Spleen (tissue), 11 donors: ENCODE measurements at regions not wholly inside any gene's neighbourhood (a gene's known extent, or its start where the extent isn't known, plus 50 kb on each side); places are given as distances from the start of the nearest gene placed in this dataset.
A peak's percentile ranks its signal among the peaks of the same experiment; 100 is the strongest.

Experiments used
- DNase-seq: peaks from one replicate; pipeline ENCODE4 v3.0.0-alpha.2; 2020
- H3K27ac ChIP-seq, 8 donors: fragments of 200-600 bp; sonication (generic) in 7 of 8; 1 replicate in 4 of 8; 2 replicates in 4 of 8; pipeline versions ENCODE4 v1.5.0 to v1.8.0; 2016 to 2021; ENCODE audit warnings: inconsistent platforms in 4 of 8, mild to moderate bottlenecking in 4 of 8, moderate library complexity in 1 of 8
- H3K27me3 ChIP-seq, 7 donors: fragments of 200-600 bp; sonication (generic) in 6 of 7; replicated peaks in 1 of 7; 1 replicate in 4 of 7; 2 replicates in 3 of 7; pipeline versions ENCODE4 v1.5.0 to v1.8.0; 2016 to 2021; ENCODE audit warnings: inconsistent platforms in 3 of 7, mild to moderate bottlenecking in 1 of 7
- H3K36me3 ChIP-seq, 6 donors: fragments of 200-600 bp; sonication (generic) in 5 of 6; 1 replicate in 4 of 6; 2 replicates in 2 of 6; pipeline versions ENCODE4 v1.5.0 to v1.8.0; 2016 to 2021; ENCODE audit warnings: inconsistent platforms in 2 of 6
- H3K4me1 ChIP-seq, 6 donors: fragments of 200-600 bp; sonication (generic) in 5 of 6; 1 replicate in 3 of 6; 2 replicates in 3 of 6; pipeline versions ENCODE4 v1.5.0 to v1.8.0; 2016 to 2021; ENCODE audit warnings: inconsistent platforms in 3 of 6
- H3K4me3 ChIP-seq, 8 donors: fragments of 200-600 bp; sonication (generic) in 7 of 8; 1 replicate in 4 of 8; 2 replicates in 4 of 8; pipeline versions ENCODE4 v1.5.0 to v1.8.0; 2016 to 2021; ENCODE audit warnings: inconsistent platforms in 4 of 8, mild to moderate bottlenecking in 4 of 8, moderate library complexity in 2 of 8
- H3K9me3 ChIP-seq, 8 donors: fragments of 200-600 bp; sonication (generic) in 7 of 8; 1 replicate in 4 of 8; 2 replicates in 4 of 8; pipeline versions ENCODE4 v1.5.0 to v1.8.0; 2016 to 2021; ENCODE audit warnings: inconsistent platforms in 4 of 8
- CTCF ChIP-seq, 11 experiments: fragments of 200-600 bp in 7 of 11; fragments of 450-650 bp in 4 of 11; sonication (generic) in 4 of 11; IDR thresholded peaks in 8 of 11; conservative IDR thresholded peaks in 3 of 11; 1 replicate in 7 of 11; 2 replicates in 4 of 11; pipeline versions ENCODE4 v1.4.0 to v1.8.0; 2016 to 2021; ENCODE audit warnings: antibody characterized with exemption in 11 of 11, inconsistent platforms in 4 of 11, mild to moderate bottlenecking in 1 of 11
- POLR2A ChIP-seq, 3 donors: fragments of 450-650 bp; IDR thresholded peaks; one replicate each; pipeline ENCODE4 v1.5.1; 2017; ENCODE audit warnings: antibody characterized with exemption in 3 of 3, mild to moderate bottlenecking in 1 of 3
- POLR2AphosphoS5 ChIP-seq, 3 donors: sonication (generic); formaldehyde crosslinking; IDR thresholded peaks; one replicate each; pipeline ENCODE4 v1.5.1; 2017; ENCODE audit warnings: antibody characterized with exemption in 3 of 3
- WGBS, 5 donors: extraction: QIAGEN DNeasy Blood & Tissue Kit in 3 of 5; methylation state at CpG; one replicate each; pipeline versions ENCODE4 v1.1.5 to v1.1.7; 2013 to 2018; 5-methylcytosine and 5-hydroxymethylcytosine counted together
- intact Hi-C: fragments of 100-400 bp; cut with DNase I; formaldehyde crosslinking; loops from one replicate; pipeline ENCODE4 v1.15.0; 2023; ENCODE audit warnings: low total_unique reads
- donor health status: healthy with polysubstance abuse.
- donor health status: DM: no; HTN: no; CAD: no; lungs with moderate emphysema.
- donor health status: DM: no; HTN: no; CAD: no.
- donor health status: Bipolar disorder and iron deficiency.
- donor health status: healthy.
- donor health status: DM: no; HTN: no; CAD: no.
- donor health status: DM: yes; HTN: yes; CAD: no.

GRCh38 chr15:25176991-25177954 is 222.5 kb downstream of the SNRPN start:
- H3K4me3 ChIP-seq: no peak overlapping the region
- no peak overlapping the region for H3K27ac ChIP-seq
- TF ChIP-seq POLR2A (IDR thresholded peaks at IDR 0.05) (no peak), CTCF (IDR thresholded peaks at IDR 0.05 in 8 of 11, conservative IDR thresholded peaks at IDR 0.05 in 3 of 11) (no peak), POLR2AphosphoS5 (IDR thresholded peaks at IDR 0.05) (no peak)
- intact Hi-C loops: no loop called here
- no peaks in the 10 kb centered on the region for H3K4me1 ChIP-seq
- WGBS, 5 donors: 75 to 85% (median 81%) methylated on average over 16 to 21 of the region's 21 CpGs
- DNase-seq: peak; percentile 51
- no peaks in the 10 kb centered on the region for H3K36me3 ChIP-seq
- H3K27me3 ChIP-seq: no peaks in the 10 kb centered on the region
- H3K9me3 ChIP-seq: peaks cover 0 to 100% (median 89%) of the 10 kb centered on the region in 8 donors

GRCh38 chr15:25177955-25178801 is 223.4 kb downstream of the SNRPN start:
- no peak overlapping the region for H3K27ac ChIP-seq
- intact Hi-C loops: no loop called here
- H3K4me3 ChIP-seq: no peak overlapping the region
- 78 to 87% (median 86%) methylated on average over 5 to 11 of the region's 11 CpGs for WGBS, 5 donors
- DNase-seq: peak; percentile 67
- H3K9me3 ChIP-seq: peaks cover 0 to 100% (median 84%) of the 10 kb centered on the region in 8 donors
- H3K36me3 ChIP-seq: no peaks in the 10 kb centered on the region
- H3K27me3 ChIP-seq: no peaks in the 10 kb centered on the region
- no peak for TF ChIP-seq CTCF (IDR thresholded peaks at IDR 0.05 in 8 of 11, conservative IDR thresholded peaks at IDR 0.05 in 3 of 11)
- TF ChIP-seq POLR2AphosphoS5 (IDR thresholded peaks at IDR 0.05): no peak
- TF ChIP-seq POLR2A (IDR thresholded peaks at IDR 0.05): no peak
- H3K4me1 ChIP-seq: no peaks in the 10 kb centered on the region

- Histone ChIP-seq H3K27me3 (no peaks in the 10 kb centered on the region), H3K4me3 (no peak overlapping the region), H3K27ac (no peak overlapping the region), H3K4me1 (no peaks in the 10 kb centered on the region), H3K36me3 (no peaks in the 10 kb centered on the region), H3K9me3 (peaks cover 0 to 100% (median 82%) of the 10 kb centered on the region in 8 donors)
- intact Hi-C loops: no loop called here
- DNase-seq: peak; percentile 55
- TF ChIP-seq CTCF (IDR thresholded peaks at IDR 0.05 in 8 of 11, conservative IDR thresholded peaks at IDR 0.05 in 3 of 11) (no peak), POLR2A (IDR thresholded peaks at IDR 0.05) (no peak), POLR2AphosphoS5 (IDR thresholded peaks at IDR 0.05) (no peak)
- 74 to 81% (median 74%) methylated on average over 9 to 17 of the region's 17 CpGs for WGBS, 5 donors
Observed at GRCh38 chr15:25178835-25179672, 224.3 kb downstream of the SNRPN start.
